WTC11 (cell line): ENCODE measurements at regions not wholly inside any gene's neighbourhood (a gene's known extent, or its start where the extent isn't known, plus 50 kb on each side); places are given as distances from the start of the nearest gene placed in this dataset.

Experiments used
- ATAC-seq: fragments of 200-7000 bp; cut with Tn5 transposase; 2 replicates; pipeline ENCODE4 v1.10.0; 2021; ENCODE audit warnings: mild to moderate bottlenecking, moderate library complexity
- CTCF ChIA-PET: fragments of 300-600 bp; sonication (Branson Sonifier 250); formaldehyde crosslinking; loops from one replicate; lab custom pipeline; 2021; ENCODE audit warnings: antibody characterized with exemption; lab: Charles Lee
- POLR2A ChIA-PET: fragments of 350-600 bp; sonication (Branson Sonifier 250); formaldehyde crosslinking; loops from one replicate; lab custom pipeline; 2021; ENCODE audit warnings: antibody characterized with exemption; lab: Charles Lee
- DNase-seq: peaks from one replicate; pipeline ENCODE4 v3.0.0; 2021; ENCODE audit warnings: low spot score
- H3K27ac Mint-ChIP-seq: 2 replicates; pipeline ENCODE4 v1.8.0; 2021; ENCODE audit warnings: mixed read lengths
- H3K27me3 Mint-ChIP-seq: 2 replicates; pipeline ENCODE4 v1.8.0; 2021; ENCODE audit warnings: low read depth, mild to moderate bottlenecking, moderate library complexity, mixed read lengths
- H3K36me3 Mint-ChIP-seq: 2 replicates; pipeline ENCODE4 v1.8.0; 2021; ENCODE audit warnings: mixed read lengths
- H3K4me1 Mint-ChIP-seq: 2 replicates; pipeline ENCODE4 v1.8.0; 2022; ENCODE audit warnings: mixed read lengths
- H3K4me3 Mint-ChIP-seq: 2 replicates; pipeline ENCODE4 v1.8.0; 2021; ENCODE audit warnings: mild to moderate bottlenecking, moderate library complexity, mixed read lengths
- H3K9me3 Mint-ChIP-seq: 2 replicates; pipeline ENCODE4 v1.8.0; 2021; ENCODE audit warnings: mixed read lengths
- ESRRA ChIP-seq: sonication (generic); formaldehyde crosslinking; IDR thresholded peaks from 2 replicates; pipeline ENCODE4 v1.8.1; 2022; ENCODE audit warnings: mild to moderate bottlenecking, missing genetic modification reagents, borderline replicate concordance
- GABPB1 ChIP-seq: sonication (generic); formaldehyde crosslinking; IDR thresholded peaks from 2 replicates; pipeline ENCODE4 v1.8.1; 2023; ENCODE audit warnings: mild to moderate bottlenecking, missing genetic modification reagents
- GTF2I ChIP-seq: fragments of 250-450 bp; sonication (Bioruptor Pico); conservative IDR thresholded peaks from 2 replicates; pipeline ENCODE4 v1.4.0; 2021; ENCODE audit warnings: mild to moderate bottlenecking
- NFE2L1 ChIP-seq: sonication (generic); formaldehyde crosslinking; IDR thresholded peaks from 2 replicates; pipeline ENCODE4 v1.8.1; 2023; ENCODE audit warnings: missing genetic modification reagents
- OVOL2 ChIP-seq: fragments of 250-450 bp; sonication (Bioruptor Pico); IDR thresholded peaks from 2 replicates; pipeline ENCODE4 v1.9.0; 2021; ENCODE audit warnings: mild to moderate bottlenecking, borderline replicate concordance
- SMAD4 ChIP-seq: sonication (generic); formaldehyde crosslinking; IDR thresholded peaks from 2 replicates; pipeline ENCODE4 v1.8.0; 2022; ENCODE audit warnings: mild to moderate bottlenecking, missing genetic modification reagents
- TP53 ChIP-seq: sonication (generic); formaldehyde crosslinking; IDR thresholded peaks from 2 replicates; pipeline ENCODE4 v1.8.1; 2023; ENCODE audit warnings: mild to moderate bottlenecking, missing genetic modification reagents
- TF ChIP-seq, protein P1 (sequence below): sonication (generic); formaldehyde crosslinking; IDR thresholded peaks from 2 replicates; pipeline ENCODE4 v1.8.1; 2023; ENCODE audit warnings: mild to moderate bottlenecking, moderate library complexity, missing genetic modification reagents
- TF ChIP-seq, protein P2 (sequence below): sonication (generic); formaldehyde crosslinking; conservative IDR thresholded peaks from 2 replicates; pipeline ENCODE4 v1.8.1; 2022; ENCODE audit warnings: mild to moderate bottlenecking, missing genetic modification reagents
- TF ChIP-seq, protein P3 (sequence below): sonication (generic); formaldehyde crosslinking; IDR thresholded peaks from 2 replicates; pipeline ENCODE4 v1.8.1; 2022; ENCODE audit warnings: missing genetic modification reagents, borderline replicate concordance
- TF ChIP-seq, protein P4 (sequence below): sonication (generic); formaldehyde crosslinking; conservative IDR thresholded peaks from 2 replicates; pipeline ENCODE4 v1.8.1; 2023; ENCODE audit warnings: mild to moderate bottlenecking, low read depth, missing genetic modification reagents, moderate library complexity

DNA sequence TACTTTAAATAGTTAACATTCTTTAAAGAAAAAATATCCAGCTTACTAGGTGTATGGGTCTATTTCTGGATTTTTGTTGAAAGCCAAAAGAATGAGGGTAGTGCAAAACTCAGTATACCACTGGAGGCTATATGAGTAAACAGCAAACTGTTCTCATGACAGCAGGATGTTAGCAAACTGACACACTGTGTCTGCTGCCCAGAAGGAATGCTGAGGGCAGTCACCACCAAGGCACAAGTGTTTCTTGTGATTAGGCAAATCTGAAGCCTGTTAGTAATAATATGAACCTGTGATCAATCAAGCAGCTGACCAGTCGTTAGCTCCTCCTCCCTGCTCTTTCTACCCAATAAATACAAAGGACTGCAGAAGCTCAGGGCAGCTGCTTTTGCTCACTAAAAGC lies 50.5 kb upstream of the SULT1C3 start:
- CTCF ChIA-PET, result no interaction called here
- no peaks in the 10 kb centered on the region for H3K36me3 Mint-ChIP-seq
- POLR2A ChIA-PET, result no interaction called here
- no peak for ATAC-seq
- H3K27ac Mint-ChIP-seq, result no peak overlapping the region
- peaks cover 10% of the 10 kb centered on the region for H3K9me3 Mint-ChIP-seq
- TF ChIP-seq, protein P1, sequence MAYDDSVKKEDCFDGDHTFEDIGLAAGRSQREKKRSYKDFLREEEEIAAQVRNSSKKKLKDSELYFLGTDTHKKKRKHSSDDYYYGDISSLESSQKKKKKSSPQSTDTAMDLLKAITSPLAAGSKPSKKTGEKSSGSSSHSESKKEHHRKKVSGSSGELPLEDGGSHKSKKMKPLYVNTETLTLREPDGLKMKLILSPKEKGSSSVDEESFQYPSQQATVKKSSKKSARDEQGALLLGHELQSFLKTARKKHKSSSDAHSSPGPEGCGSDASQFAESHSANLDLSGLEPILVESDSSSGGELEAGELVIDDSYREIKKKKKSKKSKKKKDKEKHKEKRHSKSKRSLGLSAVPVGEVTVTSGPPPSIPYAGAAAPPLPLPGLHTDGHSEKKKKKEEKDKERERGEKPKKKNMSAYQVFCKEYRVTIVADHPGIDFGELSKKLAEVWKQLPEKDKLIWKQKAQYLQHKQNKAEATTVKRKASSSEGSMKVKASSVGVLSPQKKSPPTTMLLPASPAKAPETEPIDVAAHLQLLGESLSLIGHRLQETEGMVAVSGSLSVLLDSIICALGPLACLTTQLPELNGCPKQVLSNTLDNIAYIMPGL (CRISPR knock-in tag), result no peak
- TF ChIP-seq, protein P2, sequence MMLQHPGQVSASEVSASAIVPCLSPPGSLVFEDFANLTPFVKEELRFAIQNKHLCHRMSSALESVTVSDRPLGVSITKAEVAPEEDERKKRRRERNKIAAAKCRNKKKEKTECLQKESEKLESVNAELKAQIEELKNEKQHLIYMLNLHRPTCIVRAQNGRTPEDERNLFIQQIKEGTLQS (CRISPR knock-in tag), result no peak
- no peak for TF ChIP-seq TP53 (CRISPR knock-in tag)
- TF ChIP-seq, protein P3, sequence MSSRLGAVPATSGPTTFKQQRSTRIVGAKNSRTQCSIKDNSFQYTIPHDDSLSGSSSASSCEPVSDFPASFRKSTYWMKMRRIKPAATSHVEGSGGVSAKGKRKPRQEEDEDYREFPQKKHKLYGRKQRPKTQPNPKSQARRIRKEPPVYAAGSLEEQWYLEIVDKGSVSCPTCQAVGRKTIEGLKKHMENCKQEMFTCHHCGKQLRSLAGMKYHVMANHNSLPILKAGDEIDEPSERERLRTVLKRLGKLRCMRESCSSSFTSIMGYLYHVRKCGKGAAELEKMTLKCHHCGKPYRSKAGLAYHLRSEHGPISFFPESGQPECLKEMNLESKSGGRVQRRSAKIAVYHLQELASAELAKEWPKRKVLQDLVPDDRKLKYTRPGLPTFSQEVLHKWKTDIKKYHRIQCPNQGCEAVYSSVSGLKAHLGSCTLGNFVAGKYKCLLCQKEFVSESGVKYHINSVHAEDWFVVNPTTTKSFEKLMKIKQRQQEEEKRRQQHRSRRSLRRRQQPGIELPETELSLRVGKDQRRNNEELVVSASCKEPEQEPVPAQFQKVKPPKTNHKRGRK (CRISPR knock-in tag), result no peak
- TF ChIP-seq, protein P4, sequence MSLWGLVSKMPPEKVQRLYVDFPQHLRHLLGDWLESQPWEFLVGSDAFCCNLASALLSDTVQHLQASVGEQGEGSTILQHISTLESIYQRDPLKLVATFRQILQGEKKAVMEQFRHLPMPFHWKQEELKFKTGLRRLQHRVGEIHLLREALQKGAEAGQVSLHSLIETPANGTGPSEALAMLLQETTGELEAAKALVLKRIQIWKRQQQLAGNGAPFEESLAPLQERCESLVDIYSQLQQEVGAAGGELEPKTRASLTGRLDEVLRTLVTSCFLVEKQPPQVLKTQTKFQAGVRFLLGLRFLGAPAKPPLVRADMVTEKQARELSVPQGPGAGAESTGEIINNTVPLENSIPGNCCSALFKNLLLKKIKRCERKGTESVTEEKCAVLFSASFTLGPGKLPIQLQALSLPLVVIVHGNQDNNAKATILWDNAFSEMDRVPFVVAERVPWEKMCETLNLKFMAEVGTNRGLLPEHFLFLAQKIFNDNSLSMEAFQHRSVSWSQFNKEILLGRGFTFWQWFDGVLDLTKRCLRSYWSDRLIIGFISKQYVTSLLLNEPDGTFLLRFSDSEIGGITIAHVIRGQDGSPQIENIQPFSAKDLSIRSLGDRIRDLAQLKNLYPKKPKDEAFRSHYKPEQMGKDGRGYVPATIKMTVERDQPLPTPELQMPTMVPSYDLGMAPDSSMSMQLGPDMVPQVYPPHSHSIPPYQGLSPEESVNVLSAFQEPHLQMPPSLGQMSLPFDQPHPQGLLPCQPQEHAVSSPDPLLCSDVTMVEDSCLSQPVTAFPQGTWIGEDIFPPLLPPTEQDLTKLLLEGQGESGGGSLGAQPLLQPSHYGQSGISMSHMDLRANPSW (CRISPR knock-in tag), result no peak
- no peak for TF ChIP-seq OVOL2 (CRISPR knock-in tag)
- TF ChIP-seq GABPB1, result no peak
- TF ChIP-seq NFE2L1 (CRISPR knock-in tag), result no peak
- TF ChIP-seq GTF2I, result no peak
- TF ChIP-seq SMAD4, result no peak
- no peak for TF ChIP-seq ESRRA (CRISPR knock-in tag)
- no peaks in the 10 kb centered on the region for H3K4me1 Mint-ChIP-seq
- H3K4me3 Mint-ChIP-seq, result no peak overlapping the region
- H3K27me3 Mint-ChIP-seq, result no peaks in the 10 kb centered on the region
- no peak for DNase-seq
